ENCODE measurements at regions not wholly inside any gene's neighbourhood (a gene's known extent, or its start where the extent isn't known, plus 50 kb on each side); places are given as distances from the start of the nearest gene placed in this dataset.

- DNase-seq (ENCODE audit: low read depth), result peak; percentile 18
Observed at GRCh38 chr12:100675432-100675831, 101.9 kb downstream of the GAS2L3 start.

- DNase-seq (ENCODE audit: low read depth), result no peak
Observed at GRCh38 chr12:100681074-100681473, 107.6 kb downstream of the GAS2L3 start.

- no peak for DNase-seq (ENCODE audit: low read depth)
Observed at GRCh38 chr12:100682178-100682577, 108.7 kb downstream of the GAS2L3 start.

GRCh38 chr12:100687686-100688085 lies 106.9 kb upstream of the ANO4 start:
- no peak for DNase-seq (ENCODE audit: low read depth)

- no peak for DNase-seq (ENCODE audit: low read depth)
Observed at GRCh38 chr12:100688451-100688864, 106.1 kb upstream of the ANO4 start.

GRCh38 chr12:100692502-100692901 lies 102.1 kb upstream of the ANO4 start:
- no peak for DNase-seq (ENCODE audit: low read depth)

- no peak for DNase-seq (ENCODE audit: low read depth)
Observed at GRCh38 chr12:100698518-100698917, 96.1 kb upstream of the ANO4 start.

- DNase-seq (ENCODE audit: low read depth), result no peak
Observed at GRCh38 chr12:100699209-100699608, 95.4 kb upstream of the ANO4 start.

- no peak for DNase-seq (ENCODE audit: low read depth)
Observed at GRCh38 chr12:100703337-100703736, 91.2 kb upstream of the ANO4 start.

- no peak for DNase-seq (ENCODE audit: low read depth)
Observed at GRCh38 chr12:100703868-100704267, 90.7 kb upstream of the ANO4 start.

GRCh38 chr12:100706033-100706432 lies 88.5 kb upstream of the ANO4 start:
- DNase-seq (ENCODE audit: low read depth), result peak; percentile 29

GRCh38 chr12:100708591-100708990 lies 86.0 kb upstream of the ANO4 start:
- DNase-seq (ENCODE audit: low read depth), result no peak

GRCh38 chr12:100715976-100716944 lies 78.3 kb upstream of the ANO4 start:
- no peak for DNase-seq (ENCODE audit: low read depth)

- DNase-seq (ENCODE audit: low read depth), result no peak
Observed at GRCh38 chr12:100716945-100717732, 77.4 kb upstream of the ANO4 start.

- DNase-seq (ENCODE audit: low read depth), result no peak
Observed at GRCh38 chr12:100717733-100718067, 76.9 kb upstream of the ANO4 start.

- DNase-seq (ENCODE audit: low read depth), result no peak
Observed at GRCh38 chr12:100718187-100718586, 76.4 kb upstream of the ANO4 start.

GRCh38 chr12:100720016-100720654 lies 74.4 kb upstream of the ANO4 start:
- no peak for DNase-seq (ENCODE audit: low read depth)

- no peak for DNase-seq (ENCODE audit: low read depth)
Observed at GRCh38 chr12:100721169-100721568, 73.4 kb upstream of the ANO4 start.

GRCh38 chr12:100724071-100724470 lies 70.5 kb upstream of the ANO4 start:
- no peak for DNase-seq (ENCODE audit: low read depth)

- peak; percentile 12 for DNase-seq (ENCODE audit: low read depth)
Observed at GRCh38 chr12:100733817-100734593, 60.6 kb upstream of the ANO4 start.

- no peak for DNase-seq (ENCODE audit: low read depth)
Observed at GRCh38 chr12:100737168-100737567, 57.4 kb upstream of the ANO4 start.

GRCh38 chr12:100738086-100738485 lies 56.5 kb upstream of the ANO4 start:
- DNase-seq (ENCODE audit: low read depth), result no peak

All from stromal cell of bone marrow (primary cell).